HCT116 (cell line): ENCODE measurements at regions not wholly inside any gene's neighbourhood (a gene's known extent, or its start where the extent isn't known, plus 50 kb on each side); places are given as distances from the start of the nearest gene placed in this dataset.

Experiments
- ATAC-seq: fragments of 200-7000 bp; cut with Tn5 transposase; 2 replicates; pipeline ENCODE4 v1.9.1; 2020; ENCODE audit warnings: mild to moderate bottlenecking, moderate library complexity
- BruUV-seq: library from RNA; stranded (reverse); fragments of 400-500 nt; replicated peaks from 2 replicates; lab custom pipeline; 2021; lab: Mats Ljungman, UMichigan
- CTCF ChIA-PET: fragments of 300-600 bp; sonication (Branson Sonifier 250); formaldehyde crosslinking; loops from one replicate; lab custom pipeline; 2021; ENCODE audit warnings: antibody characterized with exemption; lab: Charles Lee
- POLR2A ChIA-PET: fragments of 300-600, 350-600 bp; sonication (Branson Sonifier 250); formaldehyde crosslinking; loops from one replicate; lab custom pipeline; 2021; ENCODE audit warnings: antibody characterized with exemption; lab: Charles Lee
- RAD21 ChIA-PET, 2 experiments: fragments of 300-600 bp; sonication (Branson Sonifier 250); formaldehyde crosslinking; loops; one replicate each; lab custom pipeline; 2023; ENCODE audit warnings: low total read pairs in 2 of 2; ENCODE audit not compliant: uncharacterized antibody in 2 of 2, unreplicated experiment in 2 of 2, low non-redundant PET in 1 of 2; lab: Charles Lee
- DNase-seq: peaks from one replicate; pipeline ENCODE4 v3.0.0-alpha.2; 2010; ENCODE audit warnings: low read depth, low spot score
- H2AFZ ChIP-seq: fragments of 200-600 bp; shearing (Covaris generic), sonication (generic); 2 replicates; pipeline ENCODE4 v1.6.1; 2017; ENCODE audit warnings: low read depth, mixed run types, mixed read lengths, antibody characterized with exemption, low read length; ENCODE audit not compliant: poor library complexity, severe bottlenecking
- H3K27ac ChIP-seq: 2 replicates; pipeline ENCODE4 v1.5.1; 2012; ENCODE audit warnings: low read depth, low read length
- H3K27me3 ChIP-seq: fragments of 200-600 bp; sonication (generic); 2 replicates; pipeline ENCODE4 v1.6.1; 2016; ENCODE audit warnings: mixed run types, low read length, mixed read lengths; ENCODE audit not compliant: insufficient read depth
- H3K36me3 ChIP-seq, 2 experiments: fragments of 200-500 bp in 1 of 2; fragments of 200-600 bp in 1 of 2; sonication (Bioruptor generic) in 1 of 2; sonication (generic) in 1 of 2; 2 replicates each; pipeline versions ENCODE4 v1.5.1 to v1.6.1; 2014 to 2016; ENCODE audit warnings: low read length in 2 of 2, inconsistent platforms in 1 of 2, mixed read lengths in 1 of 2, mixed run types in 1 of 2; ENCODE audit not compliant: insufficient read depth in 2 of 2, control insufficient read depth in 1 of 2
- H3K4me1 ChIP-seq, 2 experiments: fragments of 200-600 bp in 1 of 2; sonication (generic) in 1 of 2; 2 replicates each; pipeline versions ENCODE4 v1.5.1 to v1.6.1; 2012 to 2017; ENCODE audit warnings: low read length in 2 of 2, inconsistent platforms in 1 of 2, mild to moderate bottlenecking in 1 of 2, mixed read lengths in 1 of 2, mixed run types in 1 of 2, moderate library complexity in 1 of 2; ENCODE audit not compliant: insufficient read depth in 2 of 2, control insufficient read depth in 1 of 2
- H3K4me2 ChIP-seq: fragments of 200-600 bp; sonication (generic); 2 replicates; pipeline ENCODE4 v1.6.1; 2017; ENCODE audit warnings: mixed run types, low read length, mixed read lengths
- H3K4me3 ChIP-seq, 2 experiments: fragments of 200-600 bp in 1 of 2; sonication (generic) in 1 of 2; replicated peaks in 1 of 2; 2 replicates each; pipeline ENCODE4 v1.5.1; 2011 to 2016; ENCODE audit warnings: low read length in 2 of 2, control low read depth in 1 of 2, low read depth in 1 of 2, mild to moderate bottlenecking in 1 of 2, mixed read lengths in 1 of 2, mixed run types in 1 of 2
- H3K79me2 ChIP-seq: fragments of 200-600 bp; sonication (generic); 2 replicates; pipeline ENCODE4 v1.6.1; 2017; ENCODE audit warnings: mild to moderate bottlenecking, mixed run types, low read length, moderate library complexity, mixed read lengths; ENCODE audit not compliant: insufficient read depth
- H3K9ac ChIP-seq: fragments of 200-600 bp; sonication (generic); 2 replicates; pipeline ENCODE4 v1.6.1; 2016; ENCODE audit warnings: low read length, mixed read lengths
- H3K9me2 ChIP-seq: fragments of 200-600 bp; sonication (generic), shearing (Covaris generic); 2 replicates; pipeline ENCODE4 v1.6.1; 2017; ENCODE audit warnings: mixed run types, mild to moderate bottlenecking, moderate library complexity; ENCODE audit not compliant: insufficient read depth
- H3K9me3 ChIP-seq, 2 experiments: fragments of 200-500 bp in 1 of 2; fragments of 200-600 bp in 1 of 2; sonication (Bioruptor generic) in 1 of 2; sonication (generic) in 1 of 2; 2 replicates each; pipeline ENCODE4 v1.6.1; 2014 to 2017; ENCODE audit warnings: low read length in 2 of 2, mixed read lengths in 2 of 2, inconsistent platforms in 1 of 2, low read depth in 1 of 2, mild to moderate bottlenecking in 1 of 2, mixed run types in 1 of 2, moderate library complexity in 1 of 2; ENCODE audit not compliant: control insufficient read depth in 1 of 2, insufficient read depth in 1 of 2
- H4K20me1 ChIP-seq: fragments of 200-600 bp; sonication (generic), shearing (Covaris generic); 2 replicates; pipeline ENCODE4 v1.6.1; 2017; ENCODE audit warnings: mixed run types, mild to moderate bottlenecking, moderate library complexity; ENCODE audit not compliant: insufficient read depth
- ATF3 ChIP-seq: IDR thresholded peaks from 2 replicates; pipeline ENCODE4 v1.6.1; 2012
- CBX3 ChIP-seq: IDR thresholded peaks from 2 replicates; pipeline ENCODE4 v1.6.1; 2012; ENCODE audit warnings: low read depth
- CTCF ChIP-seq, 3 experiments: fragments of 200-600 bp in 1 of 3; sonication (generic) in 1 of 3; IDR thresholded peaks in 2 of 3; conservative IDR thresholded peaks in 1 of 3; 2 replicates each; pipeline ENCODE4 v1.5.1; 2012 to 2017; ENCODE audit warnings: low read depth in 2 of 3, low read length in 2 of 3, antibody characterized with exemption in 1 of 3, borderline replicate concordance in 1 of 3, control low read depth in 1 of 3, mild to moderate bottlenecking in 1 of 3, mixed read lengths in 1 of 3, mixed run types in 1 of 3, moderate library complexity in 1 of 3; ENCODE audit not compliant: insufficient read depth in 1 of 3
- EGR1 ChIP-seq: IDR thresholded peaks from 2 replicates; pipeline ENCODE4 v1.6.1; 2012; ENCODE audit warnings: low read depth
- ELF1 ChIP-seq: IDR thresholded peaks from 2 replicates; pipeline ENCODE4 v1.6.1; 2012; ENCODE audit warnings: low read depth, borderline replicate concordance
- EZH2 ChIP-seq: fragments of 200-600 bp; sonication (generic); IDR thresholded peaks from 2 replicates; pipeline ENCODE4 v1.6.1; 2017; ENCODE audit warnings: antibody characterized with exemption, mixed run types
- EZH2phosphoT487 ChIP-seq: fragments of 200-600 bp; IDR thresholded peaks from 2 replicates; pipeline ENCODE4 v1.6.1; 2018; ENCODE audit warnings: antibody characterized with exemption, borderline replicate concordance
- POLR2AphosphoS5 ChIP-seq: IDR thresholded peaks from 2 replicates; pipeline ENCODE4 v1.6.1; 2011; ENCODE audit warnings: mild to moderate bottlenecking, low read depth, low read length, moderate library complexity
- TCF7L2 ChIP-seq: IDR thresholded peaks from 2 replicates; pipeline ENCODE4 v1.7.0; 2011; ENCODE audit warnings: borderline replicate concordance, inconsistent platforms; ENCODE audit not compliant: insufficient read depth, insufficient read length; ENCODE audit errors: extremely low read depth
- intact Hi-C: fragments of 100-400 bp; cut with micrococcal nuclease; formaldehyde crosslinking; loops from 2 replicates; pipeline ENCODE4 v1.10.0; 2022

GRCh38 chr14:85084344-85084743 is 445.6 kb upstream of the FLRT2 start (continued):
- TF ChIP-seq TCF7L2 = no peak
- no peak for TF ChIP-seq CTCF (IDR thresholded peaks at IDR 0.05 in 2 of 3, conservative IDR thresholded peaks at IDR 0.05 in 1 of 3; ENCODE audit: borderline replicate concordance in 1 of 3, insufficient read depth in 1 of 3, low read depth in 2 of 3, low read length in 2 of 3)
- no peak for TF ChIP-seq CBX3

GRCh38 chr14:85085981-85086380 is 444.0 kb upstream of the FLRT2 start:
- RAD21 ChIA-PET = no interaction called here
- CTCF ChIA-PET = no interaction called here
- no peaks in the 10 kb centered on the region for H3K9me2 ChIP-seq
- H3K9ac ChIP-seq = no peak overlapping the region
- H3K27me3 ChIP-seq = no peaks in the 10 kb centered on the region
- H3K4me2 ChIP-seq = no peak overlapping the region
- H2AFZ ChIP-seq = no peak overlapping the region
- BruUV-seq = no TSS peak
- no peaks in the 10 kb centered on the region for H3K36me3 ChIP-seq
- no peaks in the 10 kb centered on the region for H4K20me1 ChIP-seq
- DNase-seq (no peak), ATAC-seq (no peak)
- H3K79me2 ChIP-seq = no peaks in the 10 kb centered on the region
- H3K4me3 ChIP-seq = no peak overlapping the region
- H3K27ac ChIP-seq = no peak overlapping the region
- H3K9me3 ChIP-seq = peaks cover 7 to 23% of the 10 kb centered on the region in 2 experiments; a peak in 2 of 4 replicates
- H3K4me1 ChIP-seq = no peaks in the 10 kb centered on the region
- POLR2A ChIA-PET = no interaction called here
- intact Hi-C loops = no loop called here
- TF ChIP-seq ATF3 = no peak
- TF ChIP-seq ELF1 = no peak
- TF ChIP-seq EGR1 = no peak
- no peak for TF ChIP-seq EZH2phosphoT487
- TF ChIP-seq EZH2 = no peak
- TF ChIP-seq TCF7L2 = no peak
- TF ChIP-seq POLR2AphosphoS5 = no peak
